HEK293 (cell line): ENCODE measurements at regions not wholly inside any gene's neighbourhood (a gene's known extent, or its start where the extent isn't known, plus 50 kb on each side); places are given as distances from the start of the nearest gene placed in this dataset.

Experiments
- CTCF ChIA-PET: fragments of 350-600 bp; formaldehyde crosslinking; extraction: SDS; loops from one replicate; lab custom pipeline; 2021; ENCODE audit warnings: antibody characterized with exemption; lab: Yijun Ruan, JAX
- POLR2A ChIA-PET: fragments of 300-600 bp; formaldehyde crosslinking; extraction: SDS; loops from one replicate; lab custom pipeline; 2020; ENCODE audit warnings: antibody characterized with exemption, inconsistent platforms; lab: Yijun Ruan, JAX
- H3K27ac ChIP-seq: fragments of 200-500 bp; sonication (Bioruptor generic); 2 replicates; pipeline ENCODE4 v1.5.1; 2014; ENCODE audit warnings: low read depth, low read length, control low read depth, inconsistent platforms; ENCODE audit errors: extremely low read depth
- H3K36me3 ChIP-seq, 2 experiments: fragments of 200-500 bp in 1 of 2; sonication (Bioruptor generic) in 1 of 2; 1 replicate in 1 of 2; 2 replicates in 1 of 2; pipeline ENCODE4 v1.5.1; 2014 to 2017; ENCODE audit warnings: inconsistent platforms in 2 of 2, low read length in 2 of 2; ENCODE audit not compliant: control insufficient read depth in 2 of 2, insufficient read depth in 1 of 2
- H3K4me1 ChIP-seq: fragments of 200-500 bp; sonication (Bioruptor generic); 2 replicates; pipeline ENCODE4 v1.5.1; 2014; ENCODE audit warnings: mild to moderate bottlenecking, low read length, inconsistent platforms; ENCODE audit not compliant: control insufficient read depth, insufficient read depth
- H3K4me3 ChIP-seq: 2 replicates; pipeline ENCODE4 v1.5.1; 2011; ENCODE audit warnings: low read depth, mild to moderate bottlenecking, control low read depth, low read length, moderate library complexity
- H3K9me3 ChIP-seq: fragments of 200-500 bp; sonication (Bioruptor generic); 2 replicates; pipeline ENCODE4 v1.5.1; 2014; ENCODE audit warnings: low read depth, low read length, inconsistent platforms; ENCODE audit not compliant: control insufficient read depth, insufficient read depth
- HIC1 ChIP-seq: fragments of 450-650 bp; formaldehyde crosslinking; IDR thresholded peaks from 2 replicates; pipeline ENCODE4 v1.5.1; 2016; ENCODE audit warnings: missing biosample characterization, missing genetic modification characterization
- REST ChIP-seq: fragments of 450-650 bp; formaldehyde crosslinking; IDR thresholded peaks from 2 replicates; pipeline ENCODE4 v1.5.1; 2016; ENCODE audit warnings: missing biosample characterization, missing genetic modification characterization
- YY1 ChIP-seq: fragments of 450-650 bp; formaldehyde crosslinking; IDR thresholded peaks from 2 replicates; pipeline ENCODE4 v1.5.1; 2018; ENCODE audit warnings: missing biosample characterization, missing genetic modification characterization
- ZFP69B ChIP-seq: fragments of 450-650 bp; formaldehyde crosslinking; IDR thresholded peaks from 2 replicates; pipeline ENCODE4 v1.5.1; 2016; ENCODE audit warnings: missing biosample characterization, missing genetic modification characterization
- ZNF10 ChIP-seq: fragments of 450-650 bp; formaldehyde crosslinking; IDR thresholded peaks from 2 replicates; pipeline ENCODE4 v1.5.1; 2017; ENCODE audit warnings: missing biosample characterization, missing genetic modification characterization
- ZNF140 ChIP-seq: fragments of 450-650 bp; formaldehyde crosslinking; IDR thresholded peaks from 2 replicates; pipeline ENCODE4 v1.5.1; 2016; ENCODE audit warnings: missing biosample characterization, missing genetic modification characterization
- ZNF16 ChIP-seq: fragments of 450-650 bp; formaldehyde crosslinking; IDR thresholded peaks from 2 replicates; pipeline ENCODE4 v1.5.1; 2016; ENCODE audit warnings: low read depth, missing biosample characterization, missing genetic modification characterization
- ZNF324 ChIP-seq: fragments of 450-650 bp; formaldehyde crosslinking; IDR thresholded peaks from 2 replicates; pipeline ENCODE4 v1.5.1; 2016; ENCODE audit warnings: missing biosample characterization, missing genetic modification characterization
- ZNF335 ChIP-seq: fragments of 450-650 bp; formaldehyde crosslinking; conservative IDR thresholded peaks from 2 replicates; pipeline ENCODE4 v1.5.1; 2016; ENCODE audit warnings: missing biosample characterization, missing genetic modification characterization
- ZNF391 ChIP-seq: fragments of 450-650 bp; formaldehyde crosslinking; IDR thresholded peaks from 2 replicates; pipeline ENCODE4 v1.5.1; 2016; ENCODE audit warnings: low read depth, missing biosample characterization, missing genetic modification characterization, borderline replicate concordance
- ZNF423 ChIP-seq: fragments of 450-650 bp; formaldehyde crosslinking; IDR thresholded peaks from 2 replicates; pipeline ENCODE4 v1.5.1; 2016; ENCODE audit warnings: missing biosample characterization, missing genetic modification characterization
- ZNF426 ChIP-seq: fragments of 450-650 bp; formaldehyde crosslinking; IDR thresholded peaks from 2 replicates; pipeline ENCODE4 v1.5.1; 2017; ENCODE audit warnings: missing biosample characterization, missing genetic modification characterization, mild to moderate bottlenecking, inconsistent platforms, moderate library complexity
- ZNF514 ChIP-seq: fragments of 450-650 bp; formaldehyde crosslinking; IDR thresholded peaks from 2 replicates; pipeline ENCODE4 v1.5.1; 2016; ENCODE audit warnings: missing biosample characterization, missing genetic modification characterization
- ZNF549 ChIP-seq: fragments of 450-650 bp; IDR thresholded peaks from 2 replicates; pipeline ENCODE4 v1.5.1; 2018; ENCODE audit warnings: missing biosample characterization, missing genetic modification characterization, mild to moderate bottlenecking, inconsistent platforms, moderate library complexity
- ZNF560 ChIP-seq: fragments of 450-650 bp; formaldehyde crosslinking; IDR thresholded peaks from 2 replicates; pipeline ENCODE4 v1.5.1; 2017; ENCODE audit warnings: missing biosample characterization, missing genetic modification characterization, borderline replicate concordance
- ZNF654 ChIP-seq: fragments of 450-650 bp; formaldehyde crosslinking; IDR thresholded peaks from 2 replicates; pipeline ENCODE4 v1.5.1; 2016; ENCODE audit warnings: low read depth, missing biosample characterization, missing genetic modification characterization
- ZNF660 ChIP-seq: fragments of 450-650 bp; IDR thresholded peaks from 2 replicates; pipeline ENCODE4 v1.5.1; 2018; ENCODE audit warnings: missing biosample characterization, mild to moderate bottlenecking, missing genetic modification characterization
- ZNF791 ChIP-seq: fragments of 450-650 bp; formaldehyde crosslinking; IDR thresholded peaks from 2 replicates; pipeline ENCODE4 v1.5.1; 2016; ENCODE audit warnings: missing biosample characterization, missing genetic modification characterization
- TF ChIP-seq, protein P1 (sequence below): fragments of 450-650 bp; formaldehyde crosslinking; IDR thresholded peaks from 2 replicates; pipeline ENCODE4 v1.5.0; 2017; ENCODE audit warnings: missing biosample characterization, missing genetic modification characterization, borderline replicate concordance
- TF ChIP-seq, protein P2 (sequence below): fragments of 450-650 bp; formaldehyde crosslinking; IDR thresholded peaks from 2 replicates; pipeline ENCODE4 v1.5.1; 2016; ENCODE audit warnings: missing biosample characterization, missing genetic modification characterization, borderline replicate concordance
- TF ChIP-seq, protein P3 (sequence below): fragments of 450-650 bp; formaldehyde crosslinking; IDR thresholded peaks from 2 replicates; pipeline ENCODE4 v1.5.1; 2016; ENCODE audit warnings: missing biosample characterization, missing genetic modification characterization
- TF ChIP-seq, protein P4 (sequence below): fragments of 450-650 bp; formaldehyde crosslinking; IDR thresholded peaks from 2 replicates; pipeline ENCODE4 v1.5.1; 2016; ENCODE audit warnings: missing biosample characterization, missing genetic modification characterization

DNA sequence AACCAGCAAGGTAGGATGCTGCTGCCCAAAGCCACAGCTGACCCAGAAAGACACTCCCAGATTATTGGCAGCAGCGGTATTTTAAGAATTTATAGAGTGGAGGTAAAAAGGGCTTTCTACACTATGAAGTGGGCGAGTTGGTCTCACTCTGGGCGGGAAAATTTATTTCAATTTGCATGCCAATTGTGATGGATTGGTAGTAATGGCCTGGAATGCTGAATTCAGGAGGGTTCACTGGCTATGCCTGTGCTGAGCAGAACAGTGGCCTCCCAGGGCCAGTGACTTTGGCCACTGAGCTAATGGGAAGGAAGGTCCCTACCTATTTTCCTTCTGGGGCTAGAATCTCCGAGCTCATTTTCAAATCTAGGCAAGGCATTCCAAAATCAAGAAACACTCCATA is 243.5 kb downstream of the TSHZ3 start (continued):
- TF ChIP-seq REST (no peak), ZNF426 (no peak), ZNF335 (tag by site-specific recombination) (no peak), HIC1 (tag by site-specific recombination) (no peak), ZNF391 (tag by site-specific recombination) (no peak), ZNF560 (no peak), ZNF654 (no peak), ZNF549 (tag by site-specific recombination) (no peak), ZNF423 (no peak)

GRCh38 chr19:31104451-31104850 is 244.8 kb downstream of the TSHZ3 start:
- no peak overlapping the region for H3K4me3 ChIP-seq
- no peaks in the 10 kb centered on the region for H3K4me1 ChIP-seq
- TF ChIP-seq ZNF514 (no peak), ZNF16 (tag by site-specific recombination) (no peak), ZNF324 (no peak), YY1 (tag by site-specific recombination) (no peak), ZNF10 (tag by site-specific recombination) (no peak), ZNF791 (tag by site-specific recombination) (no peak), ZNF140 (tag by site-specific recombination) (no peak), ZNF660 (tag by site-specific recombination) (no peak), ZFP69B (tag by site-specific recombination) (no peak)
- TF ChIP-seq, protein P1, sequence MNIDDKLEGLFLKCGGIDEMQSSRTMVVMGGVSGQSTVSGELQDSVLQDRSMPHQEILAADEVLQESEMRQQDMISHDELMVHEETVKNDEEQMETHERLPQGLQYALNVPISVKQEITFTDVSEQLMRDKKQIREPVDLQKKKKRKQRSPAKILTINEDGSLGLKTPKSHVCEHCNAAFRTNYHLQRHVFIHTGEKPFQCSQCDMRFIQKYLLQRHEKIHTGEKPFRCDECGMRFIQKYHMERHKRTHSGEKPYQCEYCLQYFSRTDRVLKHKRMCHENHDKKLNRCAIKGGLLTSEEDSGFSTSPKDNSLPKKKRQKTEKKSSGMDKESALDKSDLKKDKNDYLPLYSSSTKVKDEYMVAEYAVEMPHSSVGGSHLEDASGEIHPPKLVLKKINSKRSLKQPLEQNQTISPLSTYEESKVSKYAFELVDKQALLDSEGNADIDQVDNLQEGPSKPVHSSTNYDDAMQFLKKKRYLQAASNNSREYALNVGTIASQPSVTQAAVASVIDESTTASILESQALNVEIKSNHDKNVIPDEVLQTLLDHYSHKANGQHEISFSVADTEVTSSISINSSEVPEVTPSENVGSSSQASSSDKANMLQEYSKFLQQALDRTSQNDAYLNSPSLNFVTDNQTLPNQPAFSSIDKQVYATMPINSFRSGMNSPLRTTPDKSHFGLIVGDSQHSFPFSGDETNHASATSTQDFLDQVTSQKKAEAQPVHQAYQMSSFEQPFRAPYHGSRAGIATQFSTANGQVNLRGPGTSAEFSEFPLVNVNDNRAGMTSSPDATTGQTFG (tag by site-specific recombination), result no peak
- TF ChIP-seq, protein P2, sequence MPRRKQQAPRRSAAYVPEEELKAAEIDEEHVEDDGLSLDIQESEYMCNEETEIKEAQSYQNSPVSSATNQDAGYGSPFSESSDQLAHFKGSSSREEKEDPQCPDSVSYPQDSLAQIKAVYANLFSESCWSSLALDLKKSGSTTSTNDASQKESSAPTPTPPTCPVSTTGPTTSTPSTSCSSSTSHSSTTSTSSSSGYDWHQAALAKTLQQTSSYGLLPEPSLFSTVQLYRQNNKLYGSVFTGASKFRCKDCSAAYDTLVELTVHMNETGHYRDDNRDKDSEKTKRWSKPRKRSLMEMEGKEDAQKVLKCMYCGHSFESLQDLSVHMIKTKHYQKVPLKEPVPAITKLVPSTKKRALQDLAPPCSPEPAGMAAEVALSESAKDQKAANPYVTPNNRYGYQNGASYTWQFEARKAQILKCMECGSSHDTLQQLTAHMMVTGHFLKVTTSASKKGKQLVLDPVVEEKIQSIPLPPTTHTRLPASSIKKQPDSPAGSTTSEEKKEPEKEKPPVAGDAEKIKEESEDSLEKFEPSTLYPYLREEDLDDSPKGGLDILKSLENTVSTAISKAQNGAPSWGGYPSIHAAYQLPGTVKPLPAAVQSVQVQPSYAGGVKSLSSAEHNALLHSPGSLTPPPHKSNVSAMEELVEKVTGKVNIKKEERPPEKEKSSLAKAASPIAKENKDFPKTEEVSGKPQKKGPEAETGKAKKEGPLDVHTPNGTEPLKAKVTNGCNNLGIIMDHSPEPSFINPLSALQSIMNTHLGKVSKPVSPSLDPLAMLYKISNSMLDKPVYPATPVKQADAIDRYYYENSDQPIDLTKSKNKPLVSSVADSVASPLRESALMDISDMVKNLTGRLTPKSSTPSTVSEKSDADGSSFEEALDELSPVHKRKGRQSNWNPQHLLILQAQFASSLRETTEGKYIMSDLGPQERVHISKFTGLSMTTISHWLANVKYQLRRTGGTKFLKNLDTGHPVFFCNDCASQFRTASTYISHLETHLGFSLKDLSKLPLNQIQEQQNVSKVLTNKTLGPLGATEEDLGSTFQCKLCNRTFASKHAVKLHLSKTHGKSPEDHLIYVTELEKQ, result no peak
- TF ChIP-seq, protein P3, sequence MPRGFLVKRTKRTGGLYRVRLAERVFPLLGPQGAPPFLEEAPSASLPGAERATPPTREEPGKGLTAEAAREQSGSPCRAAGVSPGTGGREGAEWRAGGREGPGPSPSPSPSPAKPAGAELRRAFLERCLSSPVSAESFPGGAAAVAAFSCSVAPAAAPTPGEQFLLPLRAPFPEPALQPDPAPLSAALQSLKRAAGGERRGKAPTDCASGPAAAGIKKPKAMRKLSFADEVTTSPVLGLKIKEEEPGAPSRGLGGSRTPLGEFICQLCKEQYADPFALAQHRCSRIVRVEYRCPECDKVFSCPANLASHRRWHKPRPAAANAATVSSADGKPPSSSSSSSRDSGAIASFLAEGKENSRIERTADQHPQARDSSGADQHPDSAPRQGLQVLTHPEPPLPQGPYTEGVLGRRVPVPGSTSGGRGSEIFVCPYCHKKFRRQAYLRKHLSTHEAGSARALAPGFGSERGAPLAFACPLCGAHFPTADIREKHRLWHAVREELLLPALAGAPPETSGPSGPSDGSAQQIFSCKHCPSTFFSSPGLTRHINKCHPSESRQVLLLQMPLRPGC (tag by site-specific recombination), result no peak
- TF ChIP-seq, protein P4, sequence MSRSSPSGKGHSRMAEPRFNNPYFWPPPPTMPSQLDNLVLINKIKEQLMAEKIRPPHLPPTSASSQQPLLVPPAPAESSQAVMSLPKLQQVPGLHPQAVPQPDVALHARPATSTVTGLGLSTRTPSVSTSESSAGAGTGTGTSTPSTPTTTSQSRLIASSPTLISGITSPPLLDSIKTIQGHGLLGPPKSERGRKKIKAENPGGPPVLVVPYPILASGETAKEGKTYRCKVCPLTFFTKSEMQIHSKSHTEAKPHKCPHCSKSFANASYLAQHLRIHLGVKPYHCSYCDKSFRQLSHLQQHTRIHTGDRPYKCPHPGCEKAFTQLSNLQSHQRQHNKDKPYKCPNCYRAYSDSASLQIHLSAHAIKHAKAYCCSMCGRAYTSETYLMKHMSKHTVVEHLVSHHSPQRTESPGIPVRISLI (tag by site-specific recombination), result no peak
- H3K9me3 ChIP-seq, result no peaks in the 10 kb centered on the region
- POLR2A ChIA-PET, result interaction anchor here (0.6 to 1.0 kb wide), 3 partner anchors 67 to 842 kb away, joined by 3 to 6 read pairs (median 4); no protein-coding TSS in a partner anchor
- H3K27ac ChIP-seq, result no peak overlapping the region
- CTCF ChIA-PET, result interaction anchor here (1.1 kb wide), 1 partner anchor 50 kb away, joined by 4 read pairs; no protein-coding TSS in a partner anchor
- no peaks in the 10 kb centered on the region; a peak in 1 of 3 replicates for H3K36me3 ChIP-seq
